Cardiac fibroblast (primary cell): ENCODE measurements at regions not wholly inside any gene's neighbourhood (a gene's known extent, or its start where the extent isn't known, plus 50 kb on each side); places are given as distances from the start of the nearest gene placed in this dataset.

Source experiments
- DNase-seq, 2 donors: peaks; one replicate each; pipeline versions ENCODE4 v3.0.0 to v3.0.0-alpha.2; 2010; ENCODE audit warnings: low read depth in 2 of 2
- H3K4me3 ChIP-seq, 2 donors: replicated peaks in 1 of 2; 1 replicate in 1 of 2; 2 replicates in 1 of 2; pipeline ENCODE4 v1.5.1; 2011; ENCODE audit warnings: low read depth in 2 of 2, low read length in 2 of 2, mild to moderate bottlenecking in 2 of 2, moderate library complexity in 1 of 2
- CTCF ChIP-seq: IDR thresholded peaks from one replicate; pipeline ENCODE4 v1.5.1; 2011; ENCODE audit warnings: low read depth, mild to moderate bottlenecking, low read length, inconsistent platforms

- no peak for DNase-seq
- no peak for TF ChIP-seq CTCF
- no peak overlapping the region for H3K4me3 ChIP-seq
Measured at GRCh38 chr12:59388694-59389093, 207.1 kb upstream of the SLC16A7 start.

- H3K4me3 ChIP-seq, result no peak overlapping the region
- no peak for DNase-seq
- TF ChIP-seq CTCF, result no peak
Measured at GRCh38 chr12:59388176-59388575, 207.7 kb upstream of the SLC16A7 start.

GRCh38 chr12:59386236-59386635, 209.6 kb upstream of the SLC16A7 start:
- TF ChIP-seq CTCF, result no peak
- DNase-seq, result no peak
- no peak overlapping the region for H3K4me3 ChIP-seq

DNA sequence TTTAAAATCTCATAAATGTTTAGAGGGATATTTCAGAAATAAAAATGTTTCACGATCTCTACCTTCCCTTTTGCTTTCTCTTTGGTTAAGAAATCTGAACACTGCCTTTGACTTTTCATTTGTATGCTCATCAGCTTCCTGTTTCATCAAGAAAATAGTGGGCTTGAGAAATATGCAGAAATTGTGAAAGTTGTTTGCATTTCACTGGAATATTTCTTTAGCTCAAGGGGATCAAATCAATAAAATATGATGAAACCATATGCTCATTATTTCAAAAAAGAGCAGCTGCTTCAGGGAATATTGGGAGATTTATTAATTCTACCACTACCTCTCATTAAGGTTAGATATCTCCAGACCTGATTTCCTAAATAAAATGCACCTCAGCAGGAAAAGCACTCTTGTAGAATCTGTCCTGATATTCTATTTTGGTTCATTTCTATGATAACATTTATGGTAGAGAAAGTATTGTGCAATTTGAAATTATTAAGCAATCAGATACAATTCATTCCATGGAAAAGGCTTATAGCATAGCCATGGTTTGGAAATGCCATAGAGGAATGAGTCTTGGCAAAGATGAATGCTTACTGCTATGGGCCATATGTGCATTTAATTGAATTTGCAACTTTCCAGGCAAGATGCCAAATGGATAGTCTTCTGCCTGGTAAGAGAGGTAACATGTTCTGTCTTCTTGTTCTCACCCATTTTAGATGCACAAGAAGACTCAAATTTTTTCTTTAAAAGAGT, 212.6 kb upstream of the SLC16A7 start:
- TF ChIP-seq CTCF, result no peak
- peak; percentile 48 to 59 for DNase-seq
- H3K4me3 ChIP-seq, result no peak overlapping the region

DNA sequence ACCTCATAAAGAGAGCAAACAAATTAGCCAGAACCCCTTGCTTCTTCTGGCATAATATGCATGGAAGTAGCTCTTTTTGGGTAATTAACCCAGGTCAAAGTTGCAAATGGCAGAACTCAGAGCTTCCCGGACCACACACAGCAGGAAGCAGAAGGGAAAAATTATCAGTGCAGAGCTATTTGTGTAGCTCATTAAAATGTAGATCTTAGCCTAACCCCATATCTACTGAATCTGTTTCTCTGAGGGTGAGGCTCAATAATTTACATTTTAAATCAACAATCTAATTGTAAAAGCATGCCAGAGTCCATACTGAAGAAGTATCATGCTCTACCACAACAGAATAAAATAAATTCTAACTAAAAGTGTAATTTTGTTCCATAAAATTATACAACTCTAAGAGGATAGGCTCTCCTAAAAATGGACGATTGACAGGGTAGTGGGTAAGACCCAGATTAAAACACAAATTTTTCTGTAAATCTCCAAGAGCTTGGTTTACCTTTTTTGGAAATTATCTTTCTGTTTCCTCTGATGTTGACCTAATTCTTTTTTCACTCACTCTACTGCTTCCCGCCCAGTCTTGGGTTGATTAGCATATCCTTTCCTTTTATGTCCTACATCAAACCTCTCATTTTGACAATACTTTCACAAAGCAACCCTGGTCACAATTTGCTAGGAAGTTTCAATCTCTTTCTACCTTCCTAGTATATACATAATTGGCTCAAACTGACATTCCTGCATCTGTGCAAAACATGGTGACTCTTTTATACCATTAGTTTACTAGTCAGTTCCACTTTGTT, 213.3 kb upstream of the SLC16A7 start:
- TF ChIP-seq CTCF, result no peak
- no peak overlapping the region for H3K4me3 ChIP-seq

DNA sequence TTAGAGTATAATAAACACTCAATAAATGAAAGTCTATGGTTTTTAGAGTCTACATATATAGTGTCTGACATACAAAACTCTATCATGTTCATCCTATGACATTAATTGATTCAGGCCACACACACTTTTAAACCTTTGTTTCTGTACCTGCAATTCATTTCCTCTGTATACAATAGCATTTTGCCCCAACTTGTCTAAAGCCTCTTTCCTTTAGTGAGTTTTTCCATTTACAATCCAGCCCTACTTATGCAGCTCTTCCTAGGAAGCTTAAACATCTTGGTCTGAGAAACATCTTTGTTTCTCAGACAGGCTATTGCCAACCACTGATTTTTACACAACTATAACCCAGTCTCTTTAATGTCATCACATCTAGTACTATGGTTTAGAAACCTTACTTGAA, 214.7 kb upstream of the SLC16A7 start:
- no peak for TF ChIP-seq CTCF
- H3K4me3 ChIP-seq, result no peak overlapping the region
- DNase-seq, result no peak

More for the DNA sequence above, 213.3 kb upstream of the SLC16A7 start:
- no peak for DNase-seq
